Kidney epithelial cell (primary cell): ENCODE measurements at regions not wholly inside any gene's neighbourhood (a gene's known extent, or its start where the extent isn't known, plus 50 kb on each side); places are given as distances from the start of the nearest gene placed in this dataset.

Experiments
- DNase-seq: peaks from one replicate; pipeline ENCODE4 v3.0.0-alpha.2; 2010; ENCODE audit warnings: low read depth
- H3K27me3 ChIP-seq: 2 replicates; pipeline ENCODE4 v1.6.0; 2011; ENCODE audit warnings: low read length; ENCODE audit not compliant: control insufficient read depth, insufficient read depth
- H3K36me3 ChIP-seq: 2 replicates; pipeline ENCODE4 v1.5.1; 2011; ENCODE audit warnings: low read length; ENCODE audit not compliant: control insufficient read depth, insufficient read depth
- H3K4me3 ChIP-seq: 2 replicates; pipeline ENCODE4 v1.5.1; 2011; ENCODE audit warnings: low read depth, mild to moderate bottlenecking, control low read depth, low read length
- TF ChIP-seq, protein P1 (sequence below): IDR thresholded peaks from 2 replicates; pipeline ENCODE4 v1.5.1; 2011; ENCODE audit warnings: mild to moderate bottlenecking, moderate library complexity, low read length, control low read depth, inconsistent platforms; ENCODE audit not compliant: insufficient read depth, poor library complexity, severe bottlenecking

GRCh38 chr13:107846642-107847041 lies 368.7 kb downstream of the LIG4 start:
- TF ChIP-seq, protein P1, sequence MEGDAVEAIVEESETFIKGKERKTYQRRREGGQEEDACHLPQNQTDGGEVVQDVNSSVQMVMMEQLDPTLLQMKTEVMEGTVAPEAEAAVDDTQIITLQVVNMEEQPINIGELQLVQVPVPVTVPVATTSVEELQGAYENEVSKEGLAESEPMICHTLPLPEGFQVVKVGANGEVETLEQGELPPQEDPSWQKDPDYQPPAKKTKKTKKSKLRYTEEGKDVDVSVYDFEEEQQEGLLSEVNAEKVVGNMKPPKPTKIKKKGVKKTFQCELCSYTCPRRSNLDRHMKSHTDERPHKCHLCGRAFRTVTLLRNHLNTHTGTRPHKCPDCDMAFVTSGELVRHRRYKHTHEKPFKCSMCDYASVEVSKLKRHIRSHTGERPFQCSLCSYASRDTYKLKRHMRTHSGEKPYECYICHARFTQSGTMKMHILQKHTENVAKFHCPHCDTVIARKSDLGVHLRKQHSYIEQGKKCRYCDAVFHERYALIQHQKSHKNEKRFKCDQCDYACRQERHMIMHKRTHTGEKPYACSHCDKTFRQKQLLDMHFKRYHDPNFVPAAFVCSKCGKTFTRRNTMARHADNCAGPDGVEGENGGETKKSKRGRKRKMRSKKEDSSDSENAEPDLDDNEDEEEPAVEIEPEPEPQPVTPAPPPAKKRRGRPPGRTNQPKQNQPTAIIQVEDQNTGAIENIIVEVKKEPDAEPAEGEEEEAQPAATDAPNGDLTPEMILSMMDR: no peak
- H3K27me3 ChIP-seq: no peaks in the 10 kb centered on the region
- no peak overlapping the region for H3K4me3 ChIP-seq
- no peak for DNase-seq
- H3K36me3 ChIP-seq: no peaks in the 10 kb centered on the region

DNA sequence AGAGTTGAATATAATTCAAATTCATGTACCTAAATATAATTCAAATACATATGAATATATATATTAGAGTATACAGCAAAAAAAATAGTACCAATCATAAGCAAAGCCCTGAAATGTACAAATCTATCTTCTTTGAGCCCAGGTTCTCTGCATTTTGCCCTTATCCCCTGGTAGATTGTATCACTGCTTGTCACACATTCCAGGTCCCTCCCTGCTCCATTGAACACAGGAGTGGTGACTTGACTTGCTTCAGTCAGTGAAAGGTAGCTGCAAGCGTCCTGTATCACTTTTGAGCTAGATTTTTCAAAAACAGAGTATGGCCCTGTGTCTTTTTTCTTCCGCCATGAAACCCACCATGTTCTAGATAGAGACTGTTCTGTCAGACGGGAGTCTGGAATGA lies 369.4 kb downstream of the LIG4 start:
- TF ChIP-seq, protein P1: no peak
- no peak overlapping the region for H3K4me3 ChIP-seq
- no peaks in the 10 kb centered on the region for H3K27me3 ChIP-seq
- no peak for DNase-seq
- no peaks in the 10 kb centered on the region for H3K36me3 ChIP-seq

DNA sequence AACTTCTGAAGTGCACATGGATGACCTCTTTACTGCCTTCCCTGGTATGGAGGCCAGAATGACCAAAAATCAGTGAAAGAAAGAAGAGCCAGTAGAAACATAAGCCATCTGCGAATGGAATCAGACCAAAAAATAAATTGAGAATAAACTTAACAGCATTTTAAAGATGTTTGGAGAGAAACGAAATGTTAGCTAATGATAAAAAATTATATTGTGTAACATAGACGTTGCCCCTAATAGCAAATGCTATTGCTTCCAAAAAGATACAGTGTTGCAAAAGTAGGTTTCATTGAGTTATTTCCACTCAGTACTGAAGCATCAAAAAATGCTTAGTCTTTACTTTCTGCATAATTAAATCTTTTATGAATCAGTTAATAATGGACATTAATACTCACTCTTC lies 371.7 kb downstream of the LIG4 start:
- Histone ChIP-seq H3K27me3 (no peaks in the 10 kb centered on the region), H3K36me3 (no peaks in the 10 kb centered on the region), H3K4me3 (no peak overlapping the region)
- TF ChIP-seq, protein P1: no peak
- DNase-seq: no peak

DNA sequence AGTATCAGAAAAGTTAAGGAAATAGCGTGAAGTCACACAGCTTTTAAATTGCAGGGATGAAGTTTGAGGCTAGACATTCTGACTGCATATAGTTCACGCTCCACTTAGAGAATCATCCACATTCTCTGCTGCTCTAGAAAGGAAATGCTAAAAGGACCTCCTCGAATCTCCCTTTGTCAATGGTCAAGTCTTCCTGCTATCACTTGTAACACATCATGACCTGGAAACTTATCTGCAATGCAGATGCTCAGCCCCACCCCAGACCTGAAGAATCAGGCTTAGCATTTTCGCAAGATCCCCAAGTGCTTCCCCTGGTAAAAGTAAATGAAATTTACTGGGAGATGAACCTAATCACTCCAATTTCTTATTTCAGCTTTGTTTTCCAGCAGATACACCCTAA lies 372.1 kb downstream of the LIG4 start:
- DNase-seq: no peak
- Histone ChIP-seq H3K4me3 (no peak overlapping the region), H3K36me3 (no peaks in the 10 kb centered on the region), H3K27me3 (no peaks in the 10 kb centered on the region)
- TF ChIP-seq, protein P1: no peak

- TF ChIP-seq, protein P1: no peak
- no peaks in the 10 kb centered on the region for H3K36me3 ChIP-seq
- no peak overlapping the region for H3K4me3 ChIP-seq
- no peaks in the 10 kb centered on the region for H3K27me3 ChIP-seq
- DNase-seq: peak; percentile 63
Measured at GRCh38 chr13:107842562-107843180, 372.7 kb downstream of the LIG4 start.

- TF ChIP-seq, protein P1: no peak
- H3K36me3 ChIP-seq: no peaks in the 10 kb centered on the region
- DNase-seq: no peak
- no peaks in the 10 kb centered on the region for H3K27me3 ChIP-seq
- no peak overlapping the region for H3K4me3 ChIP-seq
Measured at GRCh38 chr13:107838588-107839161, 376.7 kb downstream of the LIG4 start.
